ENCODE measurements at regions not wholly inside any gene's neighbourhood (a gene's known extent, or its start where the extent isn't known, plus 50 kb on each side); places are given as distances from the start of the nearest gene placed in this dataset.
"Not testable (repeated sequence)": the region's sequence is repeated elsewhere in the genome, so short reads cannot be mapped to it uniquely, and the experiment has no call there.

DNA sequence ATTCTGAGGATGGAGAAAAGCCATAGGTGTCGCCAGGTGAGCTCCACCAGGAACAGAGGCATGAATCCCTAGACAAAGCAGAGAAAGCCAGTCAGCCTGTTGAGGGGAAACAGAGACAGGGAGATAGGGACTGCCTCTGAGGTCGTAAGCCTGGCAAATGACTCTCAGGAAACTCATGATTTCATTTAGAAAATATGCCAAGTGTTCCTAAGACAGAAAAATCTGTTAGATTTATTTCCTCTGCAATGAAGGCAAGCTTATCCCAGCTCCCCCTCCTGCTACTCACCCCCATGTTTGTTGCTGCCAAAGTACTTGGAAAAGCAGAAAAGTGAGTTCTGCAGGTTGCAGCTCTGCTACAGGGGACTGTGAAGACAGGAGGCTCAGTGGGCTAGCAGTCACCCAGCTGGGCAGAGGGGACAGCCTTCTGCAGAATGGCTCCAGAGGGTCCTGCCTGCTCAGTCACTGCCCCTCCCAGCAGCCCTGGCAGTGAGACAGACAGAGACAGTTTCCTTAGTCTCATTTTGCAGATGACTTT is 184.3 kb downstream of the ADRA2A start:
- DNase-seq (ENCODE audit: low read depth in 2 of 3, low spot score in 2 of 3) = no peak

DNA sequence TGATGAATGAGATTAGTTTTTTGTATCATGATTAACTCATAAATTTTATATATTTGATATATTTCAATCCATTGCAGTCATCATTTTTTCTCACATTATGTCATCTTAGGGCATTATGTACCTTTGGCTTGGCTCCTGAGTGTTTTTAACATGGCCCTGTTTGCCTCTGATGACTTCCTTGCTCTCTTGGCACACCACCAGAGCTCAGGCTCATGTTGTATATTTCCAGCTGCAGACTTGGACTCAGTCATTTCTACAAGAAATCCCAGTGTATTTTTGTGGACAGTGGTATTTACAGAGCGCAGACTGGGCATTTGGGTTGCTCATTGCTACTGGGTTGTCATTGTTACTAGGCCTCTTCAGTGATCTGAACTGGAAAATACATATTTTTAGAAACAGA is 188.5 kb downstream of the ADRA2A start:
- DNase-seq (ENCODE audit: low read depth in 2 of 3, low spot score in 2 of 3) = no peak

DNA sequence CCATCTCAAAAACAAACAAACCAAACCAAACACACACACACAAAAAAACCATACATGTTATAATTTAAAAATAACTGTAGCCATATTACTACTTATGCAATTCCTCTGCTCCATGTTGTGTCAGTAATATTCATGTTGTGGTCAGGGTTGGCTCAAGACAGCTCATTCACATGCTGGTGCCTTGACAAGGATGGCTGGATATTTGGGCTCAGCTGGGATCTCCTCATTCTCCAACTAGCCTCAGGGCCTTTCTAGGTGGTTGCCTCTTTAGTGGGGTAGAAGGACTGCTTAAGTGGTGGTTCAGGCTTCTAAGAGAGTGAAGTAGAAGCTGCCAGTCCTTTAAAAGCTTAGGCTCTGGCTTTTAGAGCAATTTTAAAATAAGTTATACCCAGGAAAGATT is 189.3 kb downstream of the ADRA2A start:
- DNase-seq (ENCODE audit: low read depth in 2 of 3, low spot score in 2 of 3) = no peak

DNA sequence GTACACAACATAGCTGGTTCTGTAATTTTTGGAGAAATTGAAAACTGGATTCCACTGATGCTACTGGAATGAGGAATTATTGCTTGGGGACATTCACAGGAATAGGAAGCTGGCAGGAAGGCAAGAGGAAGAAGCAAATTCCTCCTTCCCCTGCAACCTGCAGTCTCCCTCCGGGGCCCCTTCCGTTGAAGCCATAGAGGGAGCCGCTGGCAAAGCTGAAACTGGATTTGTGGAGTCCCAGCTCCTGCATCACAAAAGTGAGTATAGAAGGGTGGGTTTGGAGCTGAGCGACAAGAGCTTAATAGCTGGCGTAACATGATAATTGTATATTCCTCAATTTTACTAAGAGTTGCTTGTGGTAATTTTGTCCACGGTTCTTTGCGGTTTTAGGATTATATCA is 190.8 kb downstream of the ADRA2A start:
- DNase-seq (ENCODE audit: low read depth in 2 of 3, low spot score in 2 of 3) = no peak

DNA sequence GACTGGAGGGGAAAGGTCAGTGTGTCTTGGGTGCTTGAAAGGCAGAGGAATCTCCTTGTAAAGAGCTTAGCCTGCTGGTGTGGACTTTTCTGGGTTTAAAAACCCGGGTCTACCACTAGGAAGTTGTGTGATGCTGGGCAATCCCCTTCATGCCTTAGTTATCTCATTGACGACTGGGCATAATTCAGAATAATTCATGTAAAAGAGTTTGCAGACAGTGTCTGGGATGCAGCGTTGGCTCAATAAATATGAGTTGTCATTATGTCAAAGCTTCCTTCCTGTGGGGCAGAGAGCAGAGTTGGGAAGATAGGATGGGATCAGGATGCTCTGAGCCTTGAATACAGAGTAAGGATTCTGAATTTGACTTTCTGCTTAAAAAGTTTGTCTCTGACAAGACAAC is 196.4 kb downstream of the ADRA2A start:
- no peak for DNase-seq (ENCODE audit: low read depth in 2 of 3, low spot score in 2 of 3)

DNA sequence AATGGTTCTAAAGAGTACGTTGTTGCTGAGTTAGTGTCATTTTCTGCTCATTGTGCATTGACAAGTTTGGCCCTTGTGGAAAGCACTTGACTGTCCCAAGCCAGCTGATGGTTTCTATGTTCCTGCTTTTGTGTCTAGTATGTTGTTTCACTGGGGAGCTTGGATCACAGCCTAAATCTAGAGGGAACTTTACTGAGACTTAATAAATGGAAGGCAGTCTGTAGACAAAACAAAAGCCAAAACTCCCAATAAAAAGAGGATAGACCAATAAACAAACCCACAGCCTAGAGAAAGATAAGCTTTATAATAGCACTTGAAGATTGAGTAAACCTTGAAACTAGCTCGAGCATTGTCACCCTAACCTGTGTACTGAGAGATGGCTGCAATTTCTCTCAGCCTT is 196.8 kb downstream of the ADRA2A start:
- no peak for DNase-seq (ENCODE audit: low read depth in 2 of 3, low spot score in 2 of 3)

DNA sequence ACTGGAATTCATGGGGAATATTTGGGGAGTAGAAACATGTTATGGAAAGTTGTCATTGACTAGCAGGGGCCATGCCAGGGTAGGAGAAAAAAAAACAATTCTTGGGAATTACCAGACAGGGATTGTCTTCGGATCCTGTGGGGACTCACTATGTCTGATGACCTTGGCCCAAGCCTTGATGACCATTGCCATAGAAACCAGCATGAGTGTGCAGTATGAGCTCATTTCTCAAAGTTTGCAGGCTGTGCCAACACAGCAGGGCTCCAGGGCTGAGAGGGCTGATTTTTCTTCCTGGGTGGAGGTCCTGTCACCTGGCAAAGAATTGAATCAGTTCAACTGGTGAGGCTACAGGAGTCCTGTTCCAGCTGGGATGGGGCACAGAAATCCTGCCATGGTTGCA is 198.3 kb downstream of the ADRA2A start:
- no peak for DNase-seq (ENCODE audit: low read depth in 2 of 3, low spot score in 2 of 3)

DNA sequence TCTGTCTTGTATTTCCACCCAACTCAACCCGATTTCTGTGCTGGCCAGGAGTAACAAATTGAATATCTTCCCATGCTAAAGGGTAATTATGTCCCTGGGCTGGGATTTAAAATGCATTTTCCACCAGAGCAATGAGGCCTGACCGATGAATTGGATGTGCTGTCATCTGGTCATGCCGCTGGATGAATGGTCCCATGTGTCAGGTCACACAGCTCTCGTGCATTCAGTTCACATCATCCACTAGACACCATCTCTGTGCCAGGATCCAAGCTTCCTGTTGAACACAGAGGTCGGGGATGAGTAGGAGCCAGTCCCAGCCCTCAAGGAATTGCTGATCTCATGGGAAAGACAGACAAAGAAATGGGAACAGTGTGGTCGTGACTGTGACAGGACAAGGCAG is 200.8 kb downstream of the ADRA2A start:
- DNase-seq (ENCODE audit: low read depth in 2 of 3, low spot score in 2 of 3) = no peak

DNA sequence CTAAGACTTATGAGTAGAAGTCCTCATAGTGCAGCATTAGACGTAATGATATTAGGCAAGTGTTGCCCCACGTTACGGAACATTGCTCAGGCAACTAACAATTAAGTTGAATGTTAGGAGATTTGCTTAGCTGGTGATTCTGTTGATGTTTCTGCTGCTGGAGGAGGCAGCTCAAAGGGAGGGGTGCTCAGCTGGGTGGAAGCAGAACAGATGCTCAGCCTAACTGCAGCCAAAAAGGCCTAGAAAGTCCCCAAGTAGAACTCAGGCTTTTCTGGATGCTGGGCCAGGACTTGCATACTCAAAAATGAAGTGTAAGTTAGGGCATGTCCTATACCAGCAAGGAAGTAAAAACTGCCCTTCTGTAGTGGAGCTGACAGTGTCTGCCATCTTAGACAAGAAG is 201.4 kb downstream of the ADRA2A start:
- no peak for DNase-seq (ENCODE audit: low read depth in 2 of 3, low spot score in 2 of 3)

DNA sequence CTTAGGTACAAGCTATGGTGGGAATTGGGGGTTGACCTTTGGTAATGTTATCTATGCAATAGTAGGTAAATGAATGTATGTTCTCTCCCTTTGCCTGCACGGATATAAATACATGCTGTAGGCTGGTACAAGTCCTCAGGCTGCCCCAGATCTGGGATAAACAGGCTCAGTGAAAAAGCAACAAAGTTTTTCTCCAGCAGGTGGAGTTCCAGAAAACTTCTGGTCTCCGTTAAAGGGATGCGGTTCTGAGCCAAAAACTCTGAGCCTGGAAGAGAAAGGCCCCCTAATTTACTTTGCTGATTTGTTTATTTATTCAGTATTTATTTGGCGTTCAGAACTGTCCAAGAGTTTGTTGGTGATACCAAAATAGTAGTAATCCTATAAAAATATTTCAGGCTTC is 204.7 kb downstream of the ADRA2A start:
- no peak for DNase-seq (ENCODE audit: low read depth in 2 of 3, low spot score in 2 of 3)

DNA sequence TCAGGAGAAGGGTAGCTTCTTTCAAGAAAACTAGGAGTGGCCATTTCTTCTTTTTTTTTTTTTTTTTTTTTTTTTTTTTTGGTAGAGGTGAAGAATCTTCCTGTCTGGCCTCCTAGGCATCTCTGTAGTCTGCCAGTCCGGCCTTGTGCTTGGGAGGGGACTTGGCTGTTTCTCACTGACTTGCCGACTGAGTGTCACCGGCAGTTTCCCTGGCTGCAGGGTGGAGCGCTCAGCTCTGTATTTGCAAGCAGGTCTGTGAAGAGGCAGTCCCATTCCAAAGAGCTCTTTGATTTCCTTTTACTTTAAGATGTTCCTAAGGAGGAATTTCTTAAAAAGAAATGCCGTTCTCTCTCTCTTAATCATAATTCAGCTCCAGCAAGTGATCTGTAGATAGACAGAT is 212.6 kb downstream of the ADRA2A start:
- no peak for DNase-seq (ENCODE audit: low read depth in 2 of 3, low spot score in 2 of 3)

DNA sequence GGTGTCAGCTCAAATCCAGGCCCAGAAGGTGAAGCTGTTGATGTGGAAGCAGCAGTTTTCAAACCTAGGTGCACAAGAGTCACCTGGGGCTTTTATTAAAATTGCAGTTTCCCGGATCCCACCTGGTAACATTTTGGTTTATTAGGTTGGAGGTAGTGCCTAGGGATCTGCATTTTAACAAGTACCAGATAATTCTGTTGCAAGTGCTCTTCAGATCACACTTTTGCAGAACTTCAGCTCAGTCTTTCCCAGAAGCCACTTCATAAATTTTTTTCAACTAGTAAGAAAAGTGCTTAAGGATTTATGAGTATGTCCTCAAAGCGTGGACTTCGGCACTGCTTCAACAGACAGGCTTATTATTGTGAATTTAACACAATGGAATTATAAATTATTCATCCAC is 213.8 kb downstream of the ADRA2A start:
- no peak for DNase-seq (ENCODE audit: low read depth in 2 of 3, low spot score in 2 of 3)

DNA sequence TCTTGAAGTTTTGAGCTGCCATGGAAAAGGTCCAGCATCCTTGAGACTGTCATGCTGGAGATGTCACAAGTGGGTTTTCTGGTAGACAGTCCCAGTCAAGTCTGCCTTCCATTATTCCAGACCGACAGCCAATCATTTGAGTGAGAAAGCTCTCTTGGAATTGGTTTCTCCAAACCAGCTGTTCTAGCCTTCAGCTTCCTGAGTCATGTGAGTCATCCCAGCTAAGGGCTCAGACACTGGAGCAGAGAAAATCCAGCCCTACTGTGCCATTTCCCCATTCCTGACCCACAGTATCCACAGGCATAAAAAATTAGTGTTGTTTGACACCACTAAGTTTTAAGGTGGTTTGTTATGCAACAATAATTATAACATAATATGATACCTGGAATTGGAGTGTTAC is 219.0 kb downstream of the ADRA2A start:
- DNase-seq (ENCODE audit: low read depth in 2 of 3, low spot score in 2 of 3) = no peak

DNA sequence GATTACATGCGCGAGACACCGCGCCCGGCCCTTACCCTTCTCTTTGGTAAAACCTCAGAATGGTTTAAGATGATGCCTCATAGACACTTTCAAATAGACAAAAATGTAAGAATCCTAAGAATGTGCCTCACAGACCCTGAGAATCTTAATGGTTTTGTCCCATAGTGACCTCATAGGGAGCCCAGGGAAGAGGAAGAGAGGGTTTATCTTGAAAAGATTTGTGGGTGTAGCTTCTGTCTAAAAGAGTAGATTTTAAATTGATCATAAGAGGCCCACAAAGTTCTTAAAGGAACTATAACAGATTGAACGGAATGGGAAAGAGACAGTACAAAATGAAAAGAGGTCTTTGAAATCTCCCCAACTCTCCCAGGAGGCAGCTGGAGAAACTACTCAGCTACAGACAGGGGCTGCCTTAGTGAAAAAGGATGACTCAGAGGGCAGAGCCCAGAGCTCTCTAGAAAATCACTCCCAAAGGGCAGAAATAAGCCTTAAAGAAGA is 220.6 kb downstream of the ADRA2A start:
- DNase-seq (ENCODE audit: low read depth in 2 of 3, low spot score in 2 of 3) = no peak

DNA sequence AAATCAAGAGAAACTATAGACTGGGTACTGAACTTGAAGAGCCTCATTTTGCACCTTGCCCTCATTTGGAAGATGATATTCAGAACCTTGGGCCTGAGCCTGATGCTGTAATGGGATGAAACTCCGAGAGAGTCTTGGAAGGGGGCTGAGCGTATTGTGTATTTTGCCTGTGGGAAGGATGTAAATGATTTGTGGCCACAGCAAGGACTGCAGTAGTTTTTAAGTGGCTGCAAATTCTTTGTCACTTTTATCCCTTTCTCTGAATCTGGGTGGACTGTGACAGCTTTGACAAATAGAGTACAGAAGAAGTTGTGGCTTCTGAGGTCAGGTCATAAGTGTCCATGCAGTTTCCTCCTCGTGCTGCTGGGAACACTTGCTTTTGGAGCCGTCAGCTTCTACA is 221.2 kb downstream of the ADRA2A start:
- no peak for DNase-seq (ENCODE audit: low read depth in 2 of 3, low spot score in 2 of 3)

DNA sequence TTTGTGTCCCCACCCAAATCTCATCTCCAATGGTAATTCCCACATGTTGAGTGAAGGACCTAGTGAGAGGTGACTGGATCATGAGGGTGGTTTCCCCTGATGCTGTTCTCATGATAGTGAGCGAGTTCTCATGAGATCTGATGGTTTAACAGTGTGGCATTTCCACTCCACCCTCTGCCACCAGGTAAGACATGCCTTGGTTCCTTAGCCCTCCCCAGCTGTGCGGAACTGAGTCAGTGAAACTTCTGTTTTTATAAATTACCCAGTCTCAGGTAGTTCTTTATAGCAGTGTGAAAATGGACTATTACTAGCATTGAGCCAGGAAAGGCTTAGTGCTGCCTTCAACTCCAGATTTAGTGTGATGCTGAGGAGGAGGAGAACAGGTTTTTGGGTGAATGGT is 222.2 kb downstream of the ADRA2A start:
- no peak for DNase-seq (ENCODE audit: low read depth in 2 of 3, low spot score in 2 of 3)

DNA sequence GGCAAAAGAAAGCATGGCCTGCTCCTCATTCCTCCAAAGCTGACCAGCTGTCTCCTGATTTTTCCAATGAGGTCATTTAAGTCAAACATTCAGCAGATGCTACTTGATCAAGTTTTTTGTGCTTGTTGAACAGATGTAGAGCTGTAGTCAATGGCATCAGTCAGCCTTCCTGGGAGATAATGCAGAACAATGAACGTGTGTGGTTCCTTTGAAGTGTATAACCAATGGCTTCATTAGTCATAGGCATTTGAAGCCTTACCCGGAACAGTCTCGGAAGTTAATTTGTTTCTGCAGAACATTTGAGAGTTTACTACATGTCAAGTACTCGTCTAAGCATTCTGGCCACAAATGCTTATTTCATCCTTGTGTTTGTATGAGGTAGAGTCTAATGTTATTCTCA is 227.1 kb downstream of the ADRA2A start:
- DNase-seq (ENCODE audit: low read depth in 2 of 3, low spot score in 2 of 3) = no peak

DNA sequence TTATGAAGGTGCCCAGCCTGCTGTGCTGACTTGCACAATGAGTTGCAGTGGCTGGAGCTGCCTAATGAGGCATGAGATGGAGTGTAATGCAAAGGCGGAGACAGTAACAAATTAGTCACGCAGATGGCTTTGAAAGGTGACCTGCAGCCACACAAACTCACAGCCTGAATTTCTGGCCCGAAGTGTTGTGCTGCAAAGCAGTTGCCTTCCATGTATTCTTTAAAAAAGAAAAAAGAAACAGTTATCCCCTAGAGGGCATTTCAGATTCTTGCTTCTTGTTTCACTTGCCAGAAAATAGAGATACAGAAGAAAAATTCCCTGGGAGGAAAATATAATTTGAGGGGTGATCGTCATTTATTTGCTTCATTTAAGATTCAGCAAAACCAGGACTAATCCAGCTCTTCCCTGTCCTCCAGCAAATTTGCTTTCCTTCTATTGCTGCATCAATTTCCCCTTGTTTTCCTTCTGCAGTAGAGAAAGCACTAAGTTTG is 239.9 kb downstream of the ADRA2A start:
- DNase-seq (ENCODE audit: low read depth in 2 of 3, low spot score in 2 of 3) = no peak

DNA sequence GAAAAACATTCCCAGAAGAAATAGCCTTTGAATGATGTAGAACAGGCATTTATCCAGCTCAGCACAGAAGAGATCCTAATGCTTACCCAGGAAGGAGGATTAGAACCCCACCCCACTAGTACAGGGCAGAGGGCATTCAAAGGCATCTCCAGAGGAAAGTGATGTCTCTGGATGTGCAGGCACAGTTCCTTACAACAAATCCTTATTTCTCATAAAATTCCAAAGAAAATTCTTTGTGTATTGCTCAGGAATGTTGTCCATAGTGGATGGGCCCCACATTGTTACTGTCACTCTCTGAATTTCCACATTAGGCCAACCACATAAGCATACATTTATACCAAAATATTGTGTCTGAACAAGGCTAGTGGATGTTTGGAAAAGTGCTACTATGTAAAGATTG is 243.0 kb downstream of the ADRA2A start:
- no peak for DNase-seq (ENCODE audit: low read depth in 2 of 3, low spot score in 2 of 3)

DNA sequence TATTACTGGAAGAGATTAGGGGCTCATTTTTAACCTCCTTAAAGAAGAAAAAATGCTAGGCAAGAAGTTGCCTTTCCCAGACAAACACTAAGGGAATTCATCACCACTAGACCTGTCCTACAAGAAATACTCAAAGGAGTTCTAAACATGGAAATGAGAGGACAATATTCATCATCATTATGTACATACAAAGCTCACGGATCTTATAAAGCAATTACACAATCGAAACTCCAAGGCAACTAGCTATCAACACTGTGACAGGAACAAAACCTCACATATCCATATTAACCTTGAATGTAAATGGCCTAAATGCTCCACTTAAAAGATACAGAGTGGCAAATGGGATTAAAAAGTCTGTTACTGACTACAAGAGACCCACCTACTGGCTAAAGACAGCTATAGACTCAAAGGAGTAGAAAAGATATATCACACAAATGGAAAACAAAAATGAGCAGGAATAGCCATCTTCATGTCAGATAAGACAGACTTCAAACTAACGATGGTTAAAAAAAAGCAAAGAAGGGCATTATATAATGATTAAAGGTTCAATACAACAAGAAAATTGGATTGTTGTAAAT is 246.6 kb downstream of the ADRA2A start:
- no peak for DNase-seq (ENCODE audit: low read depth in 2 of 3, low spot score in 2 of 3)

DNA sequence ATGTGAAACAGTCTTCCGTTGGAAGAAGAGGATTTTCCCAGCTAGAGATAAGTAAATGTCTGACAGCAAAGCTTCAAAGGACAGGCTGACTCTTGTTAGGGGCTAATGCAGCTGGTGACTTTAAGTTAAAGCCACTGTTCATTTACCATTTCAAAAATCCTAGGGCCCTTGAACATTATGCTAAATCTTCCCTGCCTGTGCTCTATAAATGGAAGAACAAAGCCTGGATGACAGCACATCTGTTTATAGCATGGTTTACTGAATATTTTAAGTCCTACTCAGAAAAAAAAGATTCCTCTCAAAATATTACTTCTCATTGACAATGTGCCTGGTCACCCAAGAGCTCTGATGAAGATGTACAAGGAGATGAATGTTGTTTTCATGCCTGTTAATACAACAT is 255.3 kb downstream of the ADRA2A start:
- not testable (repeated sequence) for DNase-seq (ENCODE audit: low read depth in 2 of 3, low spot score in 2 of 3)

DNA sequence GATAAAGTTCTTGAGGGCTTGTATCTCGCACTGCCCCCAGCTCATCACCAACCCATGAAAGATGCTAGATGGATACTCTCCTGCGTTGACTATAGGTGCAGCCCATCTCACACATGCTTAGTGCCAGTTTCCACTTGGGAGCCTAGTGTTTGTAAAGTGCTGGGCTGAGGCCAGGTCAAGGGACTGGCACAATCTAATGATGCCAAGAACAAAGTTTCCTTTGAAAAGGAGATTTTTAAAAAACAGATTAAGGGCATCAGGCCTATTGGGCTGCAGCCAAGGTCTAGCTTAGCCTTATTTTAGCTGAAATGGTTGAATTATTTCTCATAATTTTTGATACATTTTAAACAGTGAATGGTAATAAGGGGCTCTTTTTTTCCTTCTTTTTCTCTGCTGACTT is 259.0 kb downstream of the ADRA2A start:
- no peak for DNase-seq (ENCODE audit: low read depth in 2 of 3, low spot score in 2 of 3)

DNA sequence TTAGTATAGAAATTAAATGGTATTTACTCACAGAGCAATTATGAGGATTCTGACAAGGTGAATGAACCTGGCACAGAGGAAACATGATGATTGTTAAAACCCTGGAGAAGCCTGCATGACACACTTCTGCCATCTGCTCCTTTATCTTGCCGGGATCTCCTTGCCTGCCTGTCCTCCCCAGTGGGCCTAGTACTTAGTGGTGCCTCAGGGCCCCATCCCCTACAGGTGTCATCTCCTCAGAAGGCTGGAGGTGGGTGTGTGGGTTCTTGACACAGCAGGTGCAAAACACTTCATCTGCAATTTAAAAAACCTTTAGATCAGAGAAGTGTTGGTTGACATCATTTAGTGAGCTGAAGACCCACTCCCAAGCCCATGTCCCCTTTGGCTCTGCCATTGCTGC is 261.2 kb downstream of the ADRA2A start:
- no peak for DNase-seq (ENCODE audit: low read depth in 2 of 3, low spot score in 2 of 3)
